CD14-positive monocyte (primary cell): ENCODE measurements at regions not wholly inside any gene's neighbourhood (a gene's known extent, or its start where the extent isn't known, plus 50 kb on each side); places are given as distances from the start of the nearest gene placed in this dataset.

ENCODE experiments used
- DNase-seq, 3 donors: peaks; one replicate each; pipeline ENCODE4 v3.0.0-alpha.2; 2011 to 2022
- H2AFZ ChIP-seq: 2 replicates; pipeline ENCODE4 v1.6.0; 2012; ENCODE audit warnings: mild to moderate bottlenecking, low read depth, low read length, inconsistent platforms; ENCODE audit not compliant: insufficient read depth, poor library complexity, severe bottlenecking
- H3K27ac ChIP-seq, 2 donors: 1 replicate in 1 of 2; 2 replicates in 1 of 2; pipeline ENCODE4 v1.5.1; 2012 to 2013; ENCODE audit warnings: low read length in 2 of 2, control low read depth in 1 of 2, inconsistent platforms in 1 of 2, low read depth in 1 of 2, mild to moderate bottlenecking in 1 of 2
- H3K27me3 ChIP-seq, 2 donors: one replicate each; pipeline versions ENCODE4 v1.6.0 to v1.6.1; 2011 to 2013; ENCODE audit warnings: low read length in 2 of 2; ENCODE audit not compliant: control insufficient read depth in 2 of 2, insufficient read depth in 2 of 2
- H3K36me3 ChIP-seq, 2 donors: replicated peaks in 1 of 2; 1 replicate in 1 of 2; 2 replicates in 1 of 2; pipeline versions ENCODE4 v1.5.1 to v1.6.1; 2012 to 2013; ENCODE audit warnings: low read length in 2 of 2, control low read depth in 1 of 2, inconsistent platforms in 1 of 2, mild to moderate bottlenecking in 1 of 2; ENCODE audit not compliant: insufficient read depth in 2 of 2, control insufficient read depth in 1 of 2
- H3K4me1 ChIP-seq, 2 donors: 1 replicate in 1 of 2; 2 replicates in 1 of 2; pipeline versions ENCODE4 v1.5.1 to v1.6.1; 2012 to 2013; ENCODE audit warnings: low read length in 2 of 2, control low read depth in 1 of 2, inconsistent platforms in 1 of 2, mild to moderate bottlenecking in 1 of 2, moderate library complexity in 1 of 2; ENCODE audit not compliant: insufficient read depth in 2 of 2, control insufficient read depth in 1 of 2
- H3K4me2 ChIP-seq: replicated peaks from 2 replicates; pipeline ENCODE3; 2012; ENCODE audit warnings: low read length, moderate library complexity, mild to moderate bottlenecking; ENCODE audit not compliant: poor library complexity, severe bottlenecking; ENCODE audit errors: extremely low read depth
- H3K4me3 ChIP-seq, 3 experiments: fragments of 200-600 bp in 1 of 3; sonication (generic) in 1 of 3; replicated peaks in 1 of 3; 1 replicate in 2 of 3; 2 replicates in 1 of 3; pipeline ENCODE4 v1.5.1; 2011 to 2013; ENCODE audit warnings: low read length in 3 of 3, mild to moderate bottlenecking in 3 of 3, control low read depth in 2 of 3, low read depth in 2 of 3, inconsistent platforms in 1 of 3, moderate library complexity in 1 of 3
- H3K79me2 ChIP-seq: 2 replicates; pipeline ENCODE4 v1.6.0; 2012; ENCODE audit warnings: mild to moderate bottlenecking, control low read depth, inconsistent platforms, low read length, moderate library complexity; ENCODE audit not compliant: insufficient read depth
- H3K9ac ChIP-seq: 2 replicates; pipeline ENCODE4 v1.6.0; 2017; ENCODE audit warnings: low read length, mild to moderate bottlenecking; ENCODE audit not compliant: insufficient read depth, poor library complexity, severe bottlenecking
- H3K9me3 ChIP-seq, 2 donors: replicated peaks in 1 of 2; 1 replicate in 1 of 2; 2 replicates in 1 of 2; pipeline versions ENCODE4 v1.5.1 to v1.6.1; 2012 to 2013; ENCODE audit warnings: low read length in 2 of 2, control low read depth in 1 of 2; ENCODE audit not compliant: control insufficient read depth in 1 of 2, insufficient read depth in 1 of 2
- H4K20me1 ChIP-seq: 2 replicates; pipeline ENCODE4 v1.6.0; 2012; ENCODE audit warnings: mild to moderate bottlenecking, low read length, control low read depth, moderate library complexity; ENCODE audit not compliant: insufficient read depth
- H3K27ac Mint-ChIP-seq, 7 donors: one replicate each; pipeline ENCODE4 v1.8.0; 2020; ENCODE audit warnings: mild to moderate bottlenecking in 7 of 7, mixed read lengths in 7 of 7, moderate library complexity in 6 of 7, inconsistent platforms in 2 of 7
- H3K27me3 Mint-ChIP-seq, 3 donors: one replicate each; pipeline ENCODE4 v1.8.0; 2021 to 2022; ENCODE audit warnings: low read depth in 3 of 3, mild to moderate bottlenecking in 3 of 3, mixed read lengths in 3 of 3, moderate library complexity in 3 of 3, inconsistent platforms in 1 of 3
- H3K36me3 Mint-ChIP-seq, 2 donors: one replicate each; pipeline ENCODE4 v1.8.0; 2020; ENCODE audit warnings: mixed read lengths in 2 of 2, inconsistent platforms in 1 of 2, mild to moderate bottlenecking in 1 of 2
- H3K4me1 Mint-ChIP-seq: one replicate; pipeline ENCODE4 v1.8.0; 2020; ENCODE audit warnings: mild to moderate bottlenecking, mixed read lengths
- H3K4me3 Mint-ChIP-seq, 2 donors: one replicate each; pipeline ENCODE4 v1.8.0; 2020; ENCODE audit warnings: mild to moderate bottlenecking in 2 of 2, mixed read lengths in 2 of 2, moderate library complexity in 1 of 2
- H3K9me3 Mint-ChIP-seq, 7 donors: one replicate each; pipeline ENCODE4 v1.8.0; 2020 to 2022; ENCODE audit warnings: mixed read lengths in 7 of 7, mild to moderate bottlenecking in 6 of 7, moderate library complexity in 6 of 7, inconsistent platforms in 2 of 7
- WGBS: methylation state at CpG from one replicate; pipeline ENCODE4 v1.1.5; 2013; ENCODE audit warnings: missing lambda C conversion rate; ENCODE audit not compliant: insufficient coverage; 5-methylcytosine and 5-hydroxymethylcytosine counted together
- intact Hi-C, 2 donors: fragments of 100-400 bp; cut with micrococcal nuclease; formaldehyde crosslinking; loops; one replicate each; pipeline versions ENCODE4 v1.15.0 to v1.15.1; 2023
- TF ChIP-seq, protein P1 (sequence below): fragments of 200-600 bp; IDR thresholded peaks from one replicate; pipeline ENCODE4 v1.8.0; 2022; ENCODE audit warnings: antibody characterized with exemption, mild to moderate bottlenecking

GRCh38 chrX:139332441-139332840, 198.1 kb upstream of the F9 start:
- intact Hi-C loops, result no loop called here
- Histone ChIP-seq H3K9ac (no peak overlapping the region), H2AFZ (no peak overlapping the region), H3K4me2 (no peak overlapping the region), H3K9me3 (no peaks in the 10 kb centered on the region), H3K27ac (no peak overlapping the region), H3K4me3 (no peak overlapping the region), H3K4me1 (no peaks in the 10 kb centered on the region), H3K79me2 (no peaks in the 10 kb centered on the region), H3K36me3 (no peaks in the 10 kb centered on the region), H4K20me1 (no peaks in the 10 kb centered on the region), H3K27me3 (no peaks in the 10 kb centered on the region)
- H3K36me3 Mint-ChIP-seq, result no peaks in the 10 kb centered on the region
- H3K4me3 Mint-ChIP-seq, result no peak overlapping the region
- TF ChIP-seq, protein P1, sequence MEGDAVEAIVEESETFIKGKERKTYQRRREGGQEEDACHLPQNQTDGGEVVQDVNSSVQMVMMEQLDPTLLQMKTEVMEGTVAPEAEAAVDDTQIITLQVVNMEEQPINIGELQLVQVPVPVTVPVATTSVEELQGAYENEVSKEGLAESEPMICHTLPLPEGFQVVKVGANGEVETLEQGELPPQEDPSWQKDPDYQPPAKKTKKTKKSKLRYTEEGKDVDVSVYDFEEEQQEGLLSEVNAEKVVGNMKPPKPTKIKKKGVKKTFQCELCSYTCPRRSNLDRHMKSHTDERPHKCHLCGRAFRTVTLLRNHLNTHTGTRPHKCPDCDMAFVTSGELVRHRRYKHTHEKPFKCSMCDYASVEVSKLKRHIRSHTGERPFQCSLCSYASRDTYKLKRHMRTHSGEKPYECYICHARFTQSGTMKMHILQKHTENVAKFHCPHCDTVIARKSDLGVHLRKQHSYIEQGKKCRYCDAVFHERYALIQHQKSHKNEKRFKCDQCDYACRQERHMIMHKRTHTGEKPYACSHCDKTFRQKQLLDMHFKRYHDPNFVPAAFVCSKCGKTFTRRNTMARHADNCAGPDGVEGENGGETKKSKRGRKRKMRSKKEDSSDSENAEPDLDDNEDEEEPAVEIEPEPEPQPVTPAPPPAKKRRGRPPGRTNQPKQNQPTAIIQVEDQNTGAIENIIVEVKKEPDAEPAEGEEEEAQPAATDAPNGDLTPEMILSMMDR, result no peak
- no peak for DNase-seq
- H3K27ac Mint-ChIP-seq, result no peak overlapping the region
- no peaks in the 10 kb centered on the region for H3K4me1 Mint-ChIP-seq
- H3K27me3 Mint-ChIP-seq, result peaks cover 0 to 2% (median 0%) of the 10 kb centered on the region in 3 donors
- H3K9me3 Mint-ChIP-seq, result peaks cover 0 to 3% (median 1%) of the 10 kb centered on the region in 7 donors
- WGBS, result no CpG with 5 or more reads among the region's 2 CpGs

GRCh38 chrX:139327355-139327754, 203.2 kb upstream of the F9 start:
- no peaks in the 10 kb centered on the region for H4K20me1 ChIP-seq
- no peaks in the 10 kb centered on the region for H3K79me2 ChIP-seq
- intact Hi-C loops, result no loop called here
- H3K27me3 ChIP-seq, result no peaks in the 10 kb centered on the region
- no peaks in the 10 kb centered on the region for H3K36me3 Mint-ChIP-seq
- H3K4me1 ChIP-seq, result no peaks in the 10 kb centered on the region
- H3K4me3 ChIP-seq, result no peak overlapping the region
- no peak overlapping the region for H2AFZ ChIP-seq
- no peak overlapping the region for H3K9ac ChIP-seq
- no peak for DNase-seq
- no peaks in the 10 kb centered on the region for H3K9me3 ChIP-seq
- no peaks in the 10 kb centered on the region for H3K4me1 Mint-ChIP-seq
- peaks cover 0 to 5% (median 4%) of the 10 kb centered on the region in 3 donors for H3K27me3 Mint-ChIP-seq
- no peak overlapping the region for H3K27ac Mint-ChIP-seq
- H3K36me3 ChIP-seq, result no peaks in the 10 kb centered on the region
- H3K4me3 Mint-ChIP-seq, result no peak overlapping the region
- peaks cover 0 to 3% (median 1%) of the 10 kb centered on the region in 7 donors for H3K9me3 Mint-ChIP-seq
- TF ChIP-seq, protein P1, result no peak
- no peak overlapping the region for H3K27ac ChIP-seq
- no peak overlapping the region for H3K4me2 ChIP-seq
